ENCODE measurements at regions not wholly inside any gene's neighbourhood (a gene's known extent, or its start where the extent isn't known, plus 50 kb on each side); places are given as distances from the start of the nearest gene placed in this dataset.

- no peak for DNase-seq (ENCODE audit: low read depth)
- TF ChIP-seq, protein P1, sequence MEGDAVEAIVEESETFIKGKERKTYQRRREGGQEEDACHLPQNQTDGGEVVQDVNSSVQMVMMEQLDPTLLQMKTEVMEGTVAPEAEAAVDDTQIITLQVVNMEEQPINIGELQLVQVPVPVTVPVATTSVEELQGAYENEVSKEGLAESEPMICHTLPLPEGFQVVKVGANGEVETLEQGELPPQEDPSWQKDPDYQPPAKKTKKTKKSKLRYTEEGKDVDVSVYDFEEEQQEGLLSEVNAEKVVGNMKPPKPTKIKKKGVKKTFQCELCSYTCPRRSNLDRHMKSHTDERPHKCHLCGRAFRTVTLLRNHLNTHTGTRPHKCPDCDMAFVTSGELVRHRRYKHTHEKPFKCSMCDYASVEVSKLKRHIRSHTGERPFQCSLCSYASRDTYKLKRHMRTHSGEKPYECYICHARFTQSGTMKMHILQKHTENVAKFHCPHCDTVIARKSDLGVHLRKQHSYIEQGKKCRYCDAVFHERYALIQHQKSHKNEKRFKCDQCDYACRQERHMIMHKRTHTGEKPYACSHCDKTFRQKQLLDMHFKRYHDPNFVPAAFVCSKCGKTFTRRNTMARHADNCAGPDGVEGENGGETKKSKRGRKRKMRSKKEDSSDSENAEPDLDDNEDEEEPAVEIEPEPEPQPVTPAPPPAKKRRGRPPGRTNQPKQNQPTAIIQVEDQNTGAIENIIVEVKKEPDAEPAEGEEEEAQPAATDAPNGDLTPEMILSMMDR (IDR thresholded peaks at IDR 0.05; ENCODE audit: control insufficient read depth, extremely low read depth, insufficient read depth) = no peak
- H3K4me3 ChIP-seq (ENCODE audit: low read depth, low read length) = no peak overlapping the region
These were observed 737.2 kb upstream of the IGFBP3 start for GRCh38 chr7:46658281-46658680.

DNA sequence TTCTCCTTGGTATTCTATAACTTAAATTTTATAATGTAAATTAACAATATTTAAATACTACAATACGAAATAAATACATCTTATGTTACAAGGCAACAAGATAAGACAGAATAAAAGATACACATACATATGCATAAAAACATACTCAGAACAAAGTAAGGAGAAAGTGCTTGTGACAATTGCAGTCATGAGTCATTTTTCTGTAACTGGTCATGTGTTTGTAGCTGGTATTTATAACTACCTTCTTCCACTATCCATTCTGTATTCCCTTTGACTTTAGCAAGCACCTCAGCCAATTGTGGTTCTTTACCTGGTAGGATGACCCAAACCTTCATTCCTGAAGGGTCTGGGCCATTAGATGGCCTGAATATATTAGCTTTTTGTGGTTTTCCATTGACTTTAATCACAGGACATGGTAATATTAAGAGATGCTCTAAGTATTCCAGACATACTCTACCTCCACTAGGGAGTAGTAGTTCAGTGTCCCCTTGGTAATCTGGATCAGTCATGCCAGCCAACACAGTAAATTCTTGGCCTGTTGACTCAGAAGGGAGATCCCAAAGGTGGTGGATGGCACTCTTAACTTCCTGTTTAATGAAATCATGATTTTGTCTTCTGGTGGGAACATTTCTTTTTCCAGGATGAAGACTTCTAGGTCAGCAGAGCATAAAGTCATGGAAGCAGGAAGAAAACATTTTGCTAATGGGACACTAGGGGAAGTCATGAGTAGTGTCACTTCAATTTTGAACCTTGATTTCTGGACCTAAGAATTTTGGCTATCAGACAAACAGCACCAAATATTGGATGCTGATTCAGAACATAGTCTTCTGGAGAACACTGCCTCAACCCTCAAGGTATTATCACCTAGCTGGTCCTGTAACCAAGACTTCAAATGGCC lies 733.7 kb upstream of the IGFBP3 start:
- H3K4me3 ChIP-seq (ENCODE audit: low read depth, low read length) = no peak overlapping the region
- DNase-seq (ENCODE audit: low read depth) = no peak
- TF ChIP-seq, protein P1 (IDR thresholded peaks at IDR 0.05; ENCODE audit: control insufficient read depth, extremely low read depth, insufficient read depth) = no peak

DNA sequence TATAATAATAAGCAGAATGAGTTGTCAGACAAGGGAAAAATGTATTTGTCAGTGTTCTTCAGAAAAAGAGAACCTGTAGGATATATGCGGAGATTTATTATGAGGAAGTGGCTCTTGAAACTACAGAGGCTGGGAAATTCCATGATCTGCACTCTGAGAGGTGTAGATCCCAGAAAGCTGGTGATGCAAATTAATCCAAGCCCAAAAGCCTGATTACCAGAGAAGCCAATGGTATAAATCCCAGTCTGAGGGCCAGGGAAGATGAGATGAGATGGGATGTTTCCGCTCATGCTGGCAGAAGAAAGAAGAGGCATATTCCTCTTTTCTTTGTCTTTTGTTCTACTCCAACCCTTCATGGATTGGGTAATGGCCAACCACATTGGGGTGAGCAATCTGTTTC lies 732.8 kb upstream of the IGFBP3 start:
- TF ChIP-seq, protein P1 (IDR thresholded peaks at IDR 0.05; ENCODE audit: control insufficient read depth, extremely low read depth, insufficient read depth) = no peak
- no peak overlapping the region for H3K4me3 ChIP-seq (ENCODE audit: low read depth, low read length)
- no peak for DNase-seq (ENCODE audit: low read depth)

DNA sequence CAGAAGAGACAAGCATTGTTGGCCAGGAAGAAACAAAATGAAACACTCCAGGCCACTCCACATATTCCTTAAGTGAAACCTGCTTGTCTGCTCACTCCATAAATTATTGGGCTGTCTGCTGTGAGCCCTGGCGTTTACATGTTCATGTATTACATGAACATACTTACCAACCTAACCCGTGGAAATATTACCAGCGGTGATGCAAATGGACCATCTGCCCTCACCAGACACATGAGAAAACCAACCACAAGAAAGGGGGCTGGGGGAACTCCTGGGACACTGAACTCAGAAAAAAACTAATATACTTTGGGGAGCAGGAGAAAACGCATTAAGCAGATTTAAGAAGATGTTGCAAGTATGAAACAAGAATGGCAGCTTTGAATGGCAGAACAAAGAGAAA lies 731.2 kb upstream of the IGFBP3 start:
- TF ChIP-seq, protein P1 (IDR thresholded peaks at IDR 0.05; ENCODE audit: control insufficient read depth, extremely low read depth, insufficient read depth) = no peak
- DNase-seq (ENCODE audit: low read depth) = no peak
- H3K4me3 ChIP-seq (ENCODE audit: low read depth, low read length) = no peak overlapping the region

GRCh38 chr7:46651561-46652088 lies 730.6 kb upstream of the IGFBP3 start:
- H3K4me3 ChIP-seq (ENCODE audit: low read depth, low read length) = no peak overlapping the region
- DNase-seq (ENCODE audit: low read depth) = no peak
- TF ChIP-seq, protein P1 (IDR thresholded peaks at IDR 0.05; ENCODE audit: control insufficient read depth, extremely low read depth, insufficient read depth) = no peak

DNA sequence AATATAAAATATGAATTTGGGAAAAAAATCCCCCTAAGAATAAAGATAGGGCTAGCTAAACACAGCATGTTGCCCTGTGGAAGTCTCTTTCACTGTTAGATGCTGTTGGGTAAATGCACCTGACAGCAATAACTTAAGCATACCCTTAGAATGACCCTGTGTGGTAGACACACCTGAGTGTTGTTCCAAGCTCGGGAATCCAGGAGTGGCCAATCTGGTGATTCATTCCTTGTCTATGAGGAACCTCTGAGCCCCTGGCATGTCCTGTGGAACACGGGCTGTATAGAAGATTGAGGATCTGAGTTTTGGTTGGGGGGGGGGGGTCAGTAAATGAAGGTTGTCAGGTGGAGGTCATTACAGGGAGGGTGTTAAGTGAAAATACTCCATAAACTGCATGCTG lies 730.0 kb upstream of the IGFBP3 start:
- no peak for DNase-seq (ENCODE audit: low read depth)
- TF ChIP-seq, protein P1 (IDR thresholded peaks at IDR 0.05; ENCODE audit: control insufficient read depth, extremely low read depth, insufficient read depth) = no peak
- no peak overlapping the region for H3K4me3 ChIP-seq (ENCODE audit: low read depth, low read length)
